SK-N-MC (cell line): ENCODE measurements at regions not wholly inside any gene's neighbourhood (a gene's known extent, or its start where the extent isn't known, plus 50 kb on each side); places are given as distances from the start of the nearest gene placed in this dataset.

Source experiments
- DNase-seq: peaks from one replicate; pipeline ENCODE4 v3.0.0-alpha.2; 2011; ENCODE audit warnings: low read depth, low spot score
- H3K27ac ChIP-seq: fragments of 200-600 bp; sonication (generic); 2 replicates; pipeline ENCODE4 v1.5.1; 2016; ENCODE audit warnings: mixed run types
- H3K36me3 ChIP-seq: fragments of 200-600 bp; sonication (generic); 2 replicates; pipeline ENCODE4 v1.6.1; 2017; ENCODE audit warnings: antibody characterized with exemption, low read length, mixed read lengths; ENCODE audit not compliant: insufficient read depth
- H3K4me3 ChIP-seq: fragments of 200-600 bp; sonication (generic); 2 replicates; pipeline ENCODE4 v1.5.1; 2016
- H3K9ac ChIP-seq: fragments of 200-600 bp; sonication (generic); 2 replicates; pipeline ENCODE4 v1.8.0; 2017; ENCODE audit warnings: mixed run types, mixed read lengths; ENCODE audit not compliant: insufficient read length
- H3K9me3 ChIP-seq: fragments of 200-600 bp; sonication (generic); 2 replicates; pipeline ENCODE4 v1.6.1; 2017; ENCODE audit warnings: low read depth, mild to moderate bottlenecking, antibody characterized with exemption, low read length, moderate library complexity, mixed read lengths
- EZH2 ChIP-seq: fragments of 200-600 bp; sonication (generic); IDR thresholded peaks from one replicate; pipeline ENCODE4 v1.6.1; 2017; ENCODE audit warnings: antibody characterized with exemption
- FOXP2 ChIP-seq: optimal IDR thresholded peaks from 2 replicates; pipeline ENCODE3; 2011; ENCODE audit warnings: mild to moderate bottlenecking, moderate library complexity; ENCODE audit not compliant: insufficient read depth; ENCODE audit errors: extremely low read length, control extremely low read depth
- POLR2AphosphoS5 ChIP-seq: IDR thresholded peaks from 2 replicates; pipeline ENCODE4 v1.6.1; 2012; ENCODE audit warnings: mild to moderate bottlenecking, low read depth, low read length, borderline replicate concordance

DNA sequence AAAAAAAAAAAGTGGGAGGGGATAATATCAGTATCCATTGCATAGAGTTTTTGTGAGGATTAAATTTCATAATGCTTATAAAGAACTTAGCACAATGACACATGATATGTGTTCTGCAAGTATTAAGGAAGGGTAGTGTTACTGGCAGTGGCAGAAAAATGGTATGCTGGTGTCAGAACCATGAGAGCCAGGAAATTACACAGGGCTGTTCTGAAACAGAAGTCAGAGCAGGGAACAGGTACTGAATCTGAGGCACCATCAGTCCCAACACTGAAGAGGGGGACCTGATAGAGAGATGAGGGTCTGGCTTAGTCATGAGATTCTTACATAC, 601.1 kb upstream of the GRIA3 start:
- H3K27ac ChIP-seq = no peak overlapping the region
- DNase-seq = no peak
- no peak overlapping the region for H3K4me3 ChIP-seq
- H3K9ac ChIP-seq = no peak overlapping the region
- no peaks in the 10 kb centered on the region for H3K36me3 ChIP-seq
- TF ChIP-seq POLR2AphosphoS5 = no peak
- no peaks in the 10 kb centered on the region for H3K9me3 ChIP-seq

DNA sequence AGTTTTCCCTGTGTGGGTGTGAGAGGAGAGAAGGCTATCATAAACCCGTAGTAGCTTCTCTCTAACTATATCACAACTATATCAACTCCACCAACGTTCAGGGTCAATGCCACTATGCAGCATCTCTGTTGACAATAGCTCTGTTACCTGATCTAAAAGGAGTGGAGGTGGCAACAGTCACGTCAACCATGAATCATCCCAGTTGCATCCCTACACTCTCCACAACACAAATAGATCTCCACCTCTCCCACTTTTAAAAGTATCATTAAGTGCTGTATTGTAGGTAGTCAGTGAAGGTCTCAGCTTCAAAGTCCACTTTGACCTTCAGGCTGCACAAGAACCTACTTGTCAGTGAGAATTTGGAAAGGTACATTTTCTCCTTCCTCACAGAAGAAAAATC, 600.5 kb upstream of the GRIA3 start:
- no peak for DNase-seq
- TF ChIP-seq EZH2 (no peak), FOXP2 (no peak), POLR2AphosphoS5 (no peak)
- Histone ChIP-seq H3K4me3 (no peak overlapping the region), H3K36me3 (no peaks in the 10 kb centered on the region), H3K9me3 (no peaks in the 10 kb centered on the region), H3K27ac (no peak overlapping the region), H3K9ac (no peak overlapping the region)

DNA sequence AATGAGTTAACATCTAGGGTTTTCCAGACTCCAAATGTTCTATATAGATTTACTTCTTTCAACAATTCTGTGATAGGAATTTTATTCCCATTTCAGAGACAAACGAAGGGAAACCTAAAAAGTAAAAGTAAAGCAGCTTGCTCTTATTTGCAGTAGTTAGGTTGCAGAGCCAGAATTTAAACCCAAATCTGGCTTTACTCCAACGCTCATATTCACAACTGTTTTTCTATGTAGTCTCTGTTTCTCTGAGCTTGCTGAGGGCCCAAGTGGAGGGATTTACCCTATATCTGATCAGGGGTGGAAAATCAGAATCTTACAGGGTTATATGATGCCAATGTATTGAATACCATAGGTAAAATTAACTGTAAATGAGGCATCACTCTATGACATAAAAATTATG, 599.1 kb upstream of the GRIA3 start:
- Histone ChIP-seq H3K9ac (no peak overlapping the region), H3K36me3 (no peaks in the 10 kb centered on the region), H3K9me3 (no peaks in the 10 kb centered on the region), H3K27ac (no peak overlapping the region), H3K4me3 (no peak overlapping the region)
- no peak for TF ChIP-seq POLR2AphosphoS5
- no peak for TF ChIP-seq FOXP2
- TF ChIP-seq EZH2 = no peak
- DNase-seq = no peak

DNA sequence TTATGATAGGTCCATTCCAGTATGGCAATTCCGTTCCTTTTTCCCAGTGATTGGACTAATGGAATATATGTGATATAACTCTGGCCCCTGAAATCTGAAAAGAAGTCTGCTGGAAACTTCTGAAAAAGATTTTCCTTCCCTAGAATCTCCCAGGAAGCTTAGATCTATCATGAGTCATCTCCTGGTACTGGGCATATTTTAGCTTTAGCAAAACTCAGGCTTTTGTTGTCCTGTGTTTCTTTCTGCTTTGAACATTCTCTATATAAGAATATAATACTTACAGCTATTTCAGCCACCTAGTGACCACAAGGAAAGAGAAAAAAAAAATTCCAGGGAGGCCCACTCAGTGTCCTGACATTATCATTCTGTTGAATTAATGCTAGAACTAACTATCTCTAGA, 597.2 kb upstream of the GRIA3 start:
- Histone ChIP-seq H3K36me3 (no peaks in the 10 kb centered on the region), H3K4me3 (no peak overlapping the region), H3K9ac (no peak overlapping the region), H3K27ac (no peak overlapping the region), H3K9me3 (no peaks in the 10 kb centered on the region)
- DNase-seq = no peak
- TF ChIP-seq FOXP2 (no peak), POLR2AphosphoS5 (no peak), EZH2 (no peak)

DNA sequence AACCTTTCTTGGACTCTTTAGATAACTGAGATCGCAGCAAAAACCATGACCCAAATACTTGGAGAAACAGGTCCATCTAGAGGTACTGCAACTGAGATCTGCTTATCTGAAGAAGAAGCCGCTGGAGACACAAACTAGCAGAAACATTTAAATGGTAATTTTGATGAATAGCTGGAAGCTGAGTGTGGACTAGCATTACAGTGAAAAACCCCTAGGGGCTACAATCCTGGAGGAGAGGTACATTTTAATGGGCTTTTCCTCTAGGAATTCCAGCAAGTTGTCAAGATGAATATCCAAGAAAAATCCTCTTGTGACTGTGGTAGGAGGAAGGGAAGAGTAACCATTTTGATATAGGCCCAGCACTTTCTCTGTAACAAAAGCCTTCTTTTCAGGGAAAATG, 592.5 kb upstream of the GRIA3 start:
- Histone ChIP-seq H3K9ac (no peak overlapping the region), H3K9me3 (no peaks in the 10 kb centered on the region), H3K36me3 (no peaks in the 10 kb centered on the region), H3K27ac (no peak overlapping the region), H3K4me3 (no peak overlapping the region)
- no peak for DNase-seq
- no peak for TF ChIP-seq FOXP2
- TF ChIP-seq POLR2AphosphoS5 = no peak
- no peak for TF ChIP-seq EZH2

DNA sequence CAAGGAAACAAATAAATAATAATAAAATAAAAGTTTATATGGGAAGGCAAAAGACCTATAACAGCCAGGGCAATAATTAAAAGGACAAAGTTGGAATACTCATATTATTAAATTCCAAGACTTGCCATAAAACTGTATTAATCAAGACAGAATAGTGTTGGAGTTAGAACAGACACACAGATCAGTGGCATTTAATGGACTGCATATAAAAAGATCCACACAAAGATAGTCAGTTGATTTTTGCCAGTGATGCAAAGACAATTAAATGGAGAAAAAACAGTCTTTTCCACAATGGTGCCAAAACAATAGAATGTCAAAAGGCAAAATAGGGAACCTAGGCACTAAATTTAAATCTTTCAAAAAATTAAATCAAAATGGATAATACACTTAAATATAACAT, 587.1 kb upstream of the GRIA3 start:
- TF ChIP-seq POLR2AphosphoS5 = no peak
- TF ChIP-seq FOXP2 = no peak
- TF ChIP-seq EZH2 = no peak
- Histone ChIP-seq H3K36me3 (no peaks in the 10 kb centered on the region), H3K9me3 (no peaks in the 10 kb centered on the region), H3K9ac (no peak overlapping the region), H3K27ac (no peak overlapping the region), H3K4me3 (no peak overlapping the region)
- DNase-seq = no peak

DNA sequence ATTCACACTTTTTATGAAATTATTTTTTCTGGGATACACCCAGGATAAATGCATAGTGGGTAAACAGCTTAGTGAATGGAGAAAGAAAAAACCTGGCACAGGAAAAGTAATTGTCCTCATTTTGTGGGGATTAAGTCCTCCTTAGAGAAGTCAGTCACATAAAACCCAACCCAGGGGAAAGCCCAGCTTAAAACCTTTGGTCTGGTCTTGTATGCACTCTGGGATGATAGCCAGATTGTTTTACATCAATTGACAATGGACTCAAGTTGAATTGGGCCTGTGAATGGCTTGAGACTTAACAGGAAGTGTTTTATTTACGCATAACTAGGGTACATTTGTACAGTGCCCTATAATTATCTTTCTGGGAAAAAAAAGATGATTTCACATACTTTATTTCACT, 561.3 kb upstream of the GRIA3 start:
- no peak overlapping the region for H3K4me3 ChIP-seq
- TF ChIP-seq EZH2 (no peak), FOXP2 (no peak), POLR2AphosphoS5 (no peak)
- H3K36me3 ChIP-seq = no peaks in the 10 kb centered on the region
- no peak overlapping the region for H3K9ac ChIP-seq
- DNase-seq = no peak
- no peaks in the 10 kb centered on the region for H3K9me3 ChIP-seq
- no peak overlapping the region for H3K27ac ChIP-seq

DNA sequence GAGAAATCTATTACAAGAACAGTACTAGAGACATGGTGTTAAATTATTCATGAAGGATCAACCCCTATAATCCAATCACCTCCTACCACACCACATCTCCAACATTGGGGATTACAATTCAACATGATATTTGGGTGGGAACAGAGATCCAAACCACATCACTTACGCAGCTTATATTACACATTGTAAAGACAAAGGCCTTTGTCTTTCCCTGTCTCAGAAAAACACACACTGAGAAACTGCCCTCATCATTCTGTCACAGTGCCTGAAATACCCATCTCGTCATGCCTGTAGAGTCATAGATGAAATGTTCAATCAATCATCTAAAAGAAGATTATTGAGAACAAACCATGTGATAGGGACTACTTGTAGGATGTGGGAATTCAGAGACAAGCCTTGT, 558.8 kb upstream of the GRIA3 start:
- TF ChIP-seq FOXP2 (no peak), EZH2 (no peak), POLR2AphosphoS5 (no peak)
- H3K9me3 ChIP-seq = no peaks in the 10 kb centered on the region
- H3K27ac ChIP-seq = no peak overlapping the region
- H3K4me3 ChIP-seq = no peak overlapping the region
- H3K9ac ChIP-seq = no peak overlapping the region
- DNase-seq = no peak
- no peaks in the 10 kb centered on the region for H3K36me3 ChIP-seq

DNA sequence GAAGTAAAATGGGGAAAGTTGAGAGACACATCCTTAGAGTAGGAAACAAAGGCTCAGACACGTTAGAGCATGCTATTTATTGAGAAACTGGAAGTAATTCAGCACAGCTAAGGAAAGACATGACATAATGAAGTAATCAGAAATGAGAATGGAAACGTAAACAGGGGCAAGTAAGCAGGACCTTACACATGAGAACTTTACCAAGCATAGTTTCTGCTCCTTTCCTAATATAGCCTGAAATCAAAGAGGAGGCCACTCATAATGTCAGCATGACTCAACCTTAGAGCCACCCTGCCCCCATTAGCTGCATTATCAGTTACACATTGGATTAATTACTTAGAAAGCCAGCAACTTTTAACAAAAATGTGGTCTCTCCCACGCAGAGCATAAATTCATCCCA, 558.3 kb upstream of the GRIA3 start:
- no peak overlapping the region for H3K9ac ChIP-seq
- TF ChIP-seq POLR2AphosphoS5 (no peak), EZH2 (no peak)
- no peak for DNase-seq
- H3K36me3 ChIP-seq = no peaks in the 10 kb centered on the region
- no peak overlapping the region for H3K4me3 ChIP-seq
- H3K27ac ChIP-seq = no peak overlapping the region
- no peaks in the 10 kb centered on the region for H3K9me3 ChIP-seq
